SK-N-MC (cell line): ENCODE measurements at regions not wholly inside any gene's neighbourhood (a gene's known extent, or its start where the extent isn't known, plus 50 kb on each side); places are given as distances from the start of the nearest gene placed in this dataset.

ENCODE experiments used
- EZH2 ChIP-seq: fragments of 200-600 bp; sonication (generic); IDR thresholded peaks from one replicate; pipeline ENCODE4 v1.6.1; 2017; ENCODE audit warnings: antibody characterized with exemption
- POLR2AphosphoS5 ChIP-seq: IDR thresholded peaks from 2 replicates; pipeline ENCODE4 v1.6.1; 2012; ENCODE audit warnings: mild to moderate bottlenecking, low read depth, low read length, borderline replicate concordance

DNA sequence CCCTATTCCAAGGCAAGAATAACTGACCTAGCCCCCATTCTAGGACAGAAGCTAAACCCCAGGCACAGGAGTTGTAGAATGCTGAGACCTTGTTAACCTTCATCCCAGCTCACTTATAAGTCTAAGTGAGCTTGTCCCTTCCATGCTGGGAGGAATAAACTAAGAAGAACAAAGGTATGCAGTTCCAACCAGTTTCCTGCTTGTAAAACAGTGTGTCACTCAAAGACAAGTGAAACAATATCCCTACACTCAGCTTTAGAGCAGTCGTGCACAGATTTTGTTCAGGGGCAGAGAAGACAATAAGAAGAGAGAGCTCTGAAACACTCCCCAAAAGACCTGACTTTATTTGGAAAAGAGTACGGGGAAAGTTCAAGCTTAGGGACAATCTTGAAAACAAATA, 292.1 kb downstream of the CGGBP1 start:
- TF ChIP-seq POLR2AphosphoS5 (no peak), EZH2 (no peak)
